ENCODE measurements at regions not wholly inside any gene's neighbourhood (a gene's known extent, or its start where the extent isn't known, plus 50 kb on each side); places are given as distances from the start of the nearest gene placed in this dataset.

GRCh38 chr1:213521206-213521605 is 466.6 kb upstream of the PROX1 start:
- Histone ChIP-seq H3K79me2 (ENCODE audit: control insufficient read depth, low read length) (no peaks in the 10 kb centered on the region), H3K4me3 (ENCODE audit: low read length) (no peak overlapping the region), H3K9me2 (replicated peaks; ENCODE audit: control insufficient read depth, low read length) (no peaks in the 10 kb centered on the region), H3K9me3 (ENCODE audit: control insufficient read depth, insufficient read depth, low read length) (no peaks in the 10 kb centered on the region), H3K36me3 (ENCODE audit: control insufficient read depth, low read length) (no peaks in the 10 kb centered on the region), H3K4me2 (ENCODE audit: low read length) (no peak overlapping the region), H3K27ac (ENCODE audit: low read depth, low read length) (no peak overlapping the region), H4K20me1 (ENCODE audit: control insufficient read depth, insufficient read depth, low read depth, low read length) (no peaks in the 10 kb centered on the region), H3K4me1 (ENCODE audit: control insufficient read depth, low read length) (no peaks in the 10 kb centered on the region), H3F3A (ENCODE audit: control insufficient read depth, insufficient read depth) (no peaks in the 10 kb centered on the region), H3K27me3 (ENCODE audit: control insufficient read depth, low read length) (no peaks in the 10 kb centered on the region)
- TF ChIP-seq CTCF (IDR thresholded peaks at IDR 0.05; ENCODE audit: low read depth, low read length, poor library complexity, severe bottlenecking) (no peak), EZH2phosphoT487 (IDR thresholded peaks at IDR 0.05; ENCODE audit: borderline replicate concordance, low read length) (no peak)

GRCh38 chr1:213523781-213524398 is 463.9 kb upstream of the PROX1 start:
- H3K27ac ChIP-seq (ENCODE audit: low read depth, low read length), result no peak overlapping the region
- no peaks in the 10 kb centered on the region for H3K36me3 ChIP-seq (ENCODE audit: control insufficient read depth, low read length)
- H3K4me1 ChIP-seq (ENCODE audit: control insufficient read depth, low read length), result no peaks in the 10 kb centered on the region
- H3K4me2 ChIP-seq (ENCODE audit: low read length), result no peak overlapping the region
- no peaks in the 10 kb centered on the region for H3F3A ChIP-seq (ENCODE audit: control insufficient read depth, insufficient read depth)
- H3K79me2 ChIP-seq (ENCODE audit: control insufficient read depth, low read length), result no peaks in the 10 kb centered on the region
- no peaks in the 10 kb centered on the region for H3K9me3 ChIP-seq (ENCODE audit: control insufficient read depth, insufficient read depth, low read length)
- no peaks in the 10 kb centered on the region for H3K9me2 ChIP-seq (replicated peaks; ENCODE audit: control insufficient read depth, low read length)
- H4K20me1 ChIP-seq (ENCODE audit: control insufficient read depth, insufficient read depth, low read depth, low read length), result no peaks in the 10 kb centered on the region
- TF ChIP-seq CTCF (IDR thresholded peaks at IDR 0.05; ENCODE audit: low read depth, low read length, poor library complexity, severe bottlenecking) (no peak), EZH2phosphoT487 (IDR thresholded peaks at IDR 0.05; ENCODE audit: borderline replicate concordance, low read length) (no peak)
- no peaks in the 10 kb centered on the region for H3K27me3 ChIP-seq (ENCODE audit: control insufficient read depth, low read length)
- H3K4me3 ChIP-seq (ENCODE audit: low read length), result no peak overlapping the region

- no peaks in the 10 kb centered on the region for H3K27me3 ChIP-seq (ENCODE audit: control insufficient read depth, low read length)
- H3K9me2 ChIP-seq (replicated peaks; ENCODE audit: control insufficient read depth, low read length), result no peaks in the 10 kb centered on the region
- H3K27ac ChIP-seq (ENCODE audit: low read depth, low read length), result no peak overlapping the region
- H3K36me3 ChIP-seq (ENCODE audit: control insufficient read depth, low read length), result no peaks in the 10 kb centered on the region
- no peaks in the 10 kb centered on the region for H3K4me1 ChIP-seq (ENCODE audit: control insufficient read depth, low read length)
- TF ChIP-seq CTCF (IDR thresholded peaks at IDR 0.05; ENCODE audit: low read depth, low read length, poor library complexity, severe bottlenecking), result no peak
- no peak for TF ChIP-seq EZH2phosphoT487 (IDR thresholded peaks at IDR 0.05; ENCODE audit: borderline replicate concordance, low read length)
- no peaks in the 10 kb centered on the region for H4K20me1 ChIP-seq (ENCODE audit: control insufficient read depth, insufficient read depth, low read depth, low read length)
- H3K4me2 ChIP-seq (ENCODE audit: low read length), result no peak overlapping the region
- no peaks in the 10 kb centered on the region for H3F3A ChIP-seq (ENCODE audit: control insufficient read depth, insufficient read depth)
- H3K79me2 ChIP-seq (ENCODE audit: control insufficient read depth, low read length), result no peaks in the 10 kb centered on the region
- no peak overlapping the region for H3K4me3 ChIP-seq (ENCODE audit: low read length)
- H3K9me3 ChIP-seq (ENCODE audit: control insufficient read depth, insufficient read depth, low read length), result no peaks in the 10 kb centered on the region
Observed at GRCh38 chr1:213526306-213526705, 461.5 kb upstream of the PROX1 start.
